Pulmonary artery endothelial cell (primary cell): ENCODE measurements at regions not wholly inside any gene's neighbourhood (a gene's known extent, or its start where the extent isn't known, plus 50 kb on each side); places are given as distances from the start of the nearest gene placed in this dataset.

Source experiments
- DNase-seq: peaks from one replicate; pipeline ENCODE4 v3.0.0-alpha.2; 2011; ENCODE audit warnings: low read depth, low spot score

DNA sequence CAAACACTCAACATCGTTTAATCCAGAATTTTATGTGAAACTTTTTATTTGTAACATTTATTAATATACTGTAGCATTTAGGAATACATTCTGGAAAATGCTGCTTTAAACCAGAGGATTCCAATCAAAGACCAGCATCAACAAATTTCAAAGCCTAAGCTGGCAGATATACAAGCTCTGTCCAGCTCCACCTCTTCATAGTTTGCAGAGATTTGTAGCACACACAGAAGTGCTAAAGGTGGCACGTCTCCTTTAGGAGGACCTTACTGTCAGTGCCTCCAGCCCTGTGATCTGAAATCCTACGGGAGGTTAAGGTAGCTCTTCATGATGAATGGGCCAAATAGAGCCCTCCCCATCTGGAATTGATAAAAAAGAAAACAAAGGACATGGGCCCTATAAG, 329.7 kb upstream of the NECTIN3 start:
- DNase-seq, result no peak

DNA sequence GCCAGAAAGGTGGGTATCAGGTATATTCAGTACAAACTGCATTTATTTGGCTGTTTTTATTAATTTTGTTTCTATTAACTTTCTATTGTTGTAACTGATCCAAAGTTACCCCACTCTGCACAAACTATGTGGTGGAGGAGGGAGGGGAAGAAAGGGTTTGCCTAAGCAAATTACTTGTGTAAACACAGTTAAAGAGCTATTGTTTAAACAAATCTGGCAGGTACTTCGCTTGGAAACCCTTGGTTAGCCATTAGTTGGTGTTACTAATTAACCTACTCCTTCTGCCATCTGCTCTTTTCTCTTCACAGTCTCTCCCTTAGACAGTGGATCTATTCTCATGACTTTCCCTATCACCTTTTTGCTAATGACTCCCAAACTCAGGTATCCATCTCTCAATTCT, 328.4 kb upstream of the NECTIN3 start:
- DNase-seq, result no peak

DNA sequence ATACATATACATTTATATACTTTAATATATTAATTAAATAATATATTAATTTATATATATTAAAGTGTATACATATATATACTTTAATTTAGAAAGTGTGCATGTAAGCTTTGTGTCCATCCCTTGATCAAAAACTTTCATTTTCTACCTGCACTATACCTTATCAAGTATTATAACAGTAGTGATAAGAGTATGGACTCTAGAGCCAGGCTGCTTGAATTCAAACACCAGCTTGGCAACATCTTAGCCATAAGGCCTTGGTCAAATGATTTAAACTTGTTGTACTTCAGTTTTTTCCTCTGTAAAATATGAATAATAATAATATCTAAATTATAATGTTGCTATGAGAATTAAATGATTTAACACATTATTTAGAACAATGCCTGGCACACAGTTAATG, 327.6 kb upstream of the NECTIN3 start:
- DNase-seq, result no peak

DNA sequence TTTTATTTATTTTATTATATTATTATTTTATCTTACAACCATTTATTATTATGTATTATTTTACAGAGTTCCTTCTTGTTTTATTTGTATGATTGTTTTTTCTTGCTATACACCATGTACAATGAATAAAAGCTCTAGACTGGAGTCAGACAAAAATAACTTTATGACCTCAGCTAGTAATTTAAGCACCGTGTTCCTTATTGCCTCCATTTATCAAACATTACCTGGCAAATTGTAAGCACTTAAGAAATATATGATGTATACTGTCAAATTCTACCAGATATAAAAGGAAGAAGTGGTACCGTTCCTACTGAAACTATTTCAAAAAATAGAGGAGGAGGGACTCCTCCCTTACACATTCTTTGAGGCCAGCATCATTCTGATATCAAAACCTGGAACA, 326.9 kb upstream of the NECTIN3 start:
- no peak for DNase-seq

DNA sequence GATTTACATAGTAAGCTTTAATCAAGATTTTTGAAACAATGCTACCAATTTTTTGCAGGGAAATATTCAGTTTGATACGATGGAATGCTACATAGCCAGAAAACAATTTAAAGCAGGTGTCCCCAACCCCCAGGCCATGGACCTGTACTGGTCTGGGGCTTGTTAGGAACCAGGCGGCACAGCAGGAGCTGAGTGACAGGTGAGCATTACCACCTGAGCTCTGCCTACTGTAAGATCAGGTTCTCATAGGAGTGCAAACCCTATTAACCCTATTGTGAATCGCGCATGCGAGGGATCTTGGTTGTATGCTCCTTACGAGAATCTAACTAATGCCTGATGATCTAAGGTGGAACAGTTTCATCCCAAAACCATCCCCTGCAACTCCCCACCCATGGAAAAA, 322.6 kb upstream of the NECTIN3 start:
- no peak for DNase-seq

DNA sequence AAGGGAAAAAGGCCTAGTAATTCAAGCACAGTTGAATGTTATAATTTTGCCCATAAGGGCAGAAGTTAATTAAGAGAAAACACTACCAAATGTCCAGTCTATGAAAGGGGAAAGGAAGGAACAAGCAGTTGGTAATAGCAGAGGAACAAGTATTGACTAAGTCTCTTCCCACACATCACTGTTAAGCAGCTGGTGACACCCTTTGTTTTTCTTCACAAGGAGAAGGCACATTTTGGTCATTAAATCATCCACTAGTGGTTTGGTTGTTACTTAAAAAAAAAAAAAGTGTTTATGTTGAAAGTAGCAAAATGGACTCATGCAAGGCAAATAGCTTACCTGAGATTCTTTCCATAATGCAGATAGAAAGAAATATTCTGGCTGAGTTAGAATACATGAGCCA, 321.4 kb upstream of the NECTIN3 start:
- no peak for DNase-seq

DNA sequence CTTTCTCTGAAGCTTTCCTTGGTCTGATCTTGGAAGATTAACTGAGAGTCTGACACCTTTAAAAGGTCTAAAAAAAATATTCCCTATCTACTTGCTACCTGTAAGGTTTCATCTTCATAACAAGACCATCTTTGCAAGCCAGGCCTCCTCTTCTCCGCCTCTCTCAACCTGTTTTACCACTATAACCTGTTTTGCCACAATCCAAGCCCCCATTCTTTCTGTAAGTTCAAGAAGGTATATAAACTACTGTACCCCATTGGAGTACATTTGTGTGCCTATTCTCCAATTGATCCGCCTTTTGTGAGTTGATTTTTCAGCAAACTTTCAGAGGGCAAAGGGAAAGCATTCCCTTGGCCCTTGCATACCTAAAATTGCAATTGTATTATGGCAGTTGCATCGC, 319.3 kb upstream of the NECTIN3 start:
- no peak for DNase-seq

DNA sequence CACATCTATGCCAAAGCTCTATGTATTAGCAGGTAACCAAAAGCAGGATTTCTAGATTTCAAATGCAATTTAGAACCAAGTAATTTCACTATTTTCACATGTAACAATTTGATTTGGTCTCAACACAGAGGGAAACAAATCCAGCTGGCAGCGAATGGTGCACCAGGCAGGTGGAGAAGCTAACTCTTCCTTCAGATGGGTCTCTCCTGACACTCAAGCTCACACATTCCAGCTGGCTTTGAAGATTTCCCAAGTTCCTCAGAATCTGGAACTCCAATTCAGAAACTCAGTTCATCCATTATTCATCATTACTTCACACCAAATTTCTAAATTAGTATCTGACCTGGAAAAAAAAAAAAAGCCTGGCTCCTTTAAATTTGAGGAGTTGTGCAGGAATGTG, 318.1 kb upstream of the NECTIN3 start:
- DNase-seq, result no peak

DNA sequence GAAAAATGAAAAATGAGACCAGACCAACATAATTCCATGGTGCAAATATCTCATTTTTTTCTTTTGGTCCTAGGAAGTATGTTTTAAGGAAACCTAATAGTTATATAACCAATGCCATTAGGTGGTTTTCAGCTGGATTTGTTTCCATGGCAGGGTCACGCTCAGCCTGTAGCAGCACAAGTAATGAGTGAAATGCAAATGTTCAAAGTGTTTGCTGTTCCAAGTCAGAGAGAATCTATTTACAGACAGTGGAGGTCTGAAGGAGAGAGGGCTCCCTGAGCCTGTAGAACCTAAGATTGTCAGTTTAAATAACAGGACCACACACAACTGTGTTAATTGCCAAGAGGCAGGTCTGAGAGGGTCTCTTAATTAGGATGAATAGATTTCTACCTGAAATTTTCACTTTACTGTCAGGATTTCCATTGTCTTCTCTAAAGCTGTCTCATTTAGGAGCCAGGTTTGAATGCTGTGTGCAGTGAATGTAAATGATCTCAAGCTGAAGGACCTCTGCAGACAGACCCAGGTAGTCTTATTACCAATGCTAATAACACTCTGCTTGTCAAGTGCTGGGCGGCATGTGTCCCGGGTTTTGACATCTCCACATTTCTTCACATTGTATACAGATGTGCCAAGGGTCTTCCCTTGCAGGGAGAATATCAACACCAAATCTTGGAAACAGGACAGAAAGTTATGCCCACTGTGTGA, 317.3 kb upstream of the NECTIN3 start:
- DNase-seq, result no peak

DNA sequence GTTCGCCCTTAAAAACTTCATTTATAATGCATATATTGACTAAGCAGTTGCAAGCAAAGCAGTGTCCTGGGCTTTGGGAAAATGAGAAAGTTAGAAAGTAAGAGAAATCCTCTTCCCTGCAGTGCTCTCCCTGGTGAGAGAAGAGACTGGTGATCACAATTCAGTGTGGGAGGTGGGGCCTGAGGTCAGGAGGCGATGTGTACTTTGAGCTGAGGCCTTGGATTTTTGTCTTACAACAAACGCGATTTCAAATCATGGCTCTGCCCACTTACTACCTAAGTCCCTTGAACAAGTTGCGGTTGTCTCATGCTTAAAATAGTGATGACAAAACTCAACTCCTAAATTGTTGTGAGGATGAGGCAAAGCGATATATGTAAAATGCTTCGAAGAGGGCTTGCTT, 316.3 kb upstream of the NECTIN3 start:
- no peak for DNase-seq

DNA sequence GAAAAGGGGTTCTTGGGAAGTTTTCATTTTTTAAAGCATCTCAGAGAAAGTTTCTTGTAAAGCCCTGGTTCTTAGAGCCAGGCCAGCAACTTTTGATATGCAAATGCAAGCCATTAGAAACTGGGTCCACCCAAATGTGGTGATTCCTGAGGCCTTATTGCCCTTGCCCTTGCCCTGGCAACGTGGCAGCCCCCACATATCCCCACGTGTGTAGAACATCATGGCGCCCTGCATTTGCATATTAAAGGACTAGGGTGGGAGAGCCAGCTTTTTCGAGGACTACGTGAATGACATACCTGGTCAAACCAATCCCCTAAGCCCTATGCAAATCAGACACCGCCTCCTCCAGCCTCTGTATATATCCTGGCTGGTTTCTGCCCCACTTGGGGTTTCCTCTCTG, 314.9 kb upstream of the NECTIN3 start:
- no peak for DNase-seq

DNA sequence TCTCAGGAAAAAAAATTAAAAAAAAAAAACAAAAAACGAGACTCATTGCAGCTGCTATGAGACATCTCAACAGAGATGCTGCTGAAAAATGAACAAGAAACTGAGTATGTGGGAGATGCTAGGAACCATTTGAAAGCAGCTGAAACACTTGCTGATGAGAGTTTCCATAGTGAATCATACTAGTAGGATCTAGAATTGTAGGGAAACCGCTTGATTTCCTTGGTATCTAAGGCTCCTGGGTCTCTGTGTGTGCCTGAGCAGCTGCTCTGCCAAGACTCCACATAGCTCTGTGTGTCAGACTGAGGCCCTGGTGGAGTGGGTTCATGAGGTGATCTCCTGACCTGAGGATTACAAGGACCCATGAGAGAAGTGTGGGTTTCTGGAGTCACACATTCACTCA, 313.4 kb upstream of the NECTIN3 start:
- DNase-seq, result no peak

DNA sequence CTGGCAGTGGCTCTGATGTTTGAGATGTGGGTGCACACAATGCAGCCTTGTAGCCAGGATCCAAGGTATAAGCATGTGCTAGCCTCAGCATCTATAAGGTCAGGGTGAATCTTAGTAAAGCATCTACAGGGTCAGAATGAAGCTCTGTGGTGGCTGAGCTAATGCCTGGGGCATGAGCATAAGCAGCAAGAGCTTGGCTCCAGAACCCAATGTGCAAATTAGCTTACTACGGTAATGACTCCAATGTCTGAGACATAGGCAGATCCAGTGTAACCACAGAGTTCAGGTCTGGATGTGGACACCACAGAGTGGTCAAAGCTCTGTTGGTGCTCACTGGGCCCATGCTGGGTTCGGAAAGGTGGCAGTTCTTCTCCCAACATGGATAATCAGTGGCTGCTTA, 304.5 kb upstream of the NECTIN3 start:
- no peak for DNase-seq

DNA sequence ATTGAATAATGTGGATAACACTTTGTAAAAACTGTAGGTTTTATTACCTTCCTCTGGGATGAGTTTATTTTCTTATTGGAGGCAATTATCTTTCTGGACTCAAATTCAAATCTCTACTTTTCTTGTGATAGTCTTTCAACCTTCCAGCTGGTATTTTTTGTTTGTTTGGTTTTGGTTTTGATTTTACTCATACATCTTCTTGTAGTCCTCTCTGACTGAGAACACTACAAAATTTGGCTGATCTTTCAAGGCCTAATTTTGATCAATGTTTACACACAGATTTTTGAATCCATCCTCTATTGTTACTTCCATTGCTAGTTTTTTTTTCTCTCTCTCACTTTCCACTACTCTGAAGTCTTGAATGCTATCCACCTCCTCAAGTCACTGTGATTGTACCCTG, 303.8 kb upstream of the NECTIN3 start:
- DNase-seq, result no peak

DNA sequence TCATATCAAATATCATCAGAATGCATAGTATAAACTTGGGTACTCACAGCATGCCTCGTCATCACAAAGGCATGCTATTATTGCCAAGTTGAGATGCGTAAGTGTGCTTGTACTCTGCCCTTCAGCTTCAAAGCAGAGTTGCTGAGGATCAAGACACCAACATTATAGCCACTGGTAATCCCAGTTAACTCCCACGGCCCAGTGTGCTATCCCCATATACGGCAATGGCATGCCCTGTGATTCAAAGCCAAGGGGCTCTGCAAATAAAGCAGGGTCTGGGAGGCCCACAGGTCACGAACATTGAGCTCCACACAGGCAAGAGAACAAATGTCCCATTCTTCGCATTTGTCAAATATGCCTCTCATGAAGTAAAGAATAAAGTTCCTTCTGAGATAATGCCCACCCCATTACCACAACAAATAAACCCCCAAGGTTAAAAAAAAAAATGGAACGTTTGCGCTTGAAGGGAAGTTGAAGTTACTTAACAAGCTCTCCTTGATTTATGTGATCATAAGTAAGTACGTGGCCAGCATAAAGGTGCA, 298.1 kb upstream of the NECTIN3 start:
- no peak for DNase-seq

DNA sequence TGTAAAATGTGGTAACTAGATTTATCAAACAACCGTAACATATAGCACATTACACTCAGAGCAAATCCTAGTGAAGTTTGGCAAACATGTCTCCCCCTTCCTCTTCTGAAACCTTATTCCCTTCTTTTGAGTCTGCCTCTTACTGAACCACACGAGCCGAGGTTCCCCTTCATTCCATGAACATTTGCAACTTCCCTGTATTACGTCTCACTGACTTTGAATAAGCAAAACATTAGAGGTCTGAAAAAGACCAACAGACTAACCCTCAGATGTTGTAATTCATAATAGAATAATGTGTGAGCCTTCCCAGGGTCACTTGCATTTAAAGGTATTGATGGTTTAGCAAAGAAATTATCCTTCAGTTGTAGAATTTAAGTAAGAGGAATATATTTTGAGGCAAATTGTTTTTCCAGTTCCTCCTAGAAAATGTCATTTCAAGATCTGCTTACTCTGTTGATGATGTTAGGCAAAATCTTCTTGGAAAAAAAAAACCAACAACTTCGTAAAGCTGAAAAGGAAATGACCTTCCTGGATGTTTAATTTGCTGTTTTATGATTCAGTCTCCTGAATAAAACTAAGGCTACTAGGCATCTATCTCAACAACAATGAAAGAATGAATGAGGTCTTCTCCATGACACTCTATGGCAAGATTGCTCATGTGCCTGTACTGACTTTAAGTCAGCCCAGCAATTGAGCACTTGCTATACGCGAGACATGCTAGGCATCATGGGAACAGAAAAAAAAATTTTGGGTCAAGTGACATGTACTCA, 296.9 kb upstream of the NECTIN3 start:
- no peak for DNase-seq

DNA sequence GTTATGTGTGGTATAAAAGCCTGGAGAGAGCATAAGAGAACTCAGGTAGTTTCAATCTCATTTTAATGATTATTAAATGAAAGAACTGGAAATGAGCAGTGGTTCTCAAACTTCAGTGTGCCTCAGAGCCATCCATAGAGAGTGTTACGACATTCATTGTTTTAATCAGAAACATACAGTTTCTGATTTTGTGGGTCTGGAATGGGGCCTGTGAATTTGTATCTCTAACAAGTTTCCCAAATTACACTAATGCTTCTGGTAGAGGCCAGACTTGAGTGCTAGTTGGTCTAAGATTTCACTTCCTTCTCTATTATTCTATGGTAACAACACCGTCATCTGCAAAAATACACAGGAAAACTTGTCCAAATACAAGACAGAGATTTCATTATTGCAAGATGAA, 292.0 kb upstream of the NECTIN3 start:
- DNase-seq, result no peak

DNA sequence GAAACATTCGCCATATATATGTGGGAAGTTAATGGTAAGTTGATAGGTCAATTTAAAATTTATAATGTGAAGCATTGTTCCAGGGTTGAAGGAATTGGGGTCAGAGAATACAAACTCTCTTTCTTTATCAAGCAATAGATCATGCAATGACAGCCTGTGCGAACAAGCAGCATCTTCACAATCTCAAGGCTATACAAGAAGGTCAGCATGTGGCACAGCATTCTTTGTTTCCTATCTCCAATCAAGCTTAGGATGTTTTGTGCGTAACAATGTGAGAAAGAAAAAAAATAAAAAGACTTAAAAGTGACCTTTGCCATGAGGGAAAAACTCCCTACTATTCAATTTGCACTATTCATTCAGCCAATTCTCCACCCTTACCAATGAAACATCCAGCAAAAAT, 288.1 kb upstream of the NECTIN3 start:
- no peak for DNase-seq

DNA sequence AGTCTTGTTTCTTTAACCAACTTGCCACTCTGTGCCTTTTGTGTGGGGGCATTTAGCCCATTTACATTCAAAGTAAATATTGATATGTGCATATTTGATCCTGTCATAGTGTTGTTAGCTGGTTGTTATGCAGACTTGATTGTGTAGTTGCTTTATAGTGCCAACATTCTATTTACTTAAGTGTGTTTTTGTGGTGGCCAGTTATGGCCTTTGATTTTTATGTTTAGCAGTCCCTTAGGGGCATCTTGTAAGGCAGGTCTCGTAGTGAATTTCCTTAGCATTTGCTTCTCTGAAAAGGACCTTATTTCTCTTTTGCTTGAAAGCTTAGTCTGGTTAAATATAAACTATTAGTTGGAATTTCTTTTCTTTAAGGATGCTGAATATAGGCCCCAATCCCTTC, 282.8 kb upstream of the NECTIN3 start:
- DNase-seq, result no peak

DNA sequence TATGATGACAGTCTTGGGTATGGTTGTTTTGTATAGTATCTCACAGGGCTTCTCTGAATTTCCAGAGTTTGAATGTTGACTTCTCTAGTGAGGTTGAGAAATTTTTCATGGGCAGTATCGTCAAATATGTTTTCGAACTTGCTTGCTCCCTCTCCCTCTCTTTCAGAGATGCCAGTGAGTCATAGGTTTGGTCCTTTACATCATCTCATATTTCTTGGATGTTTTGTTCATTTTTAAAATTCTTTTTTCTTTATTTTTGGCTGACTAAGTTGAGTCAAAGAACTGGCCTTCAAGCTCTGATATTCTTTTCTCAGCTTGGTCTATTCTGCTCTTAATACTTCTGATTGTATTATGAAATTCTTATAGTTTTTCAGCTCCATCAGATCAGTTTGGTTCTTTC, 282.3 kb upstream of the NECTIN3 start:
- DNase-seq, result no peak

DNA sequence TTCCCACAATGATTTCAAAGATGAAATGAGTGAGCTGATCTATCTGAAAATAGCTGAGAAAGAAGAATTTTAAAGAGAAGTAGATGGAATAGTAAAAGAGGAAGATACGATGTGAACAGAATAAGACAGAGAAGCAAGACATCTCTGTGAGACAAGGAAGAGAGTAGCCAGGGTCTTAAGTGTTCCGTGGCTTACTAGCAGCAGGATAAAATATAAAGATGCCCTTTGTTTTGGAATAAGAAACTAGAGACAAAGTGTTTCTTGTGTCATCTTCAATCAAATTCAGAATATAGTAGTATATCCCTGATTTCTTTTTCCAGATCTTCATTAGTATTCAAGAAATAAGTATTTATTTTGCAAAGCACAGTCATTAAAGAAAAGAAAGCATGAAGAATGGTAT, 281.0 kb upstream of the NECTIN3 start:
- no peak for DNase-seq

DNA sequence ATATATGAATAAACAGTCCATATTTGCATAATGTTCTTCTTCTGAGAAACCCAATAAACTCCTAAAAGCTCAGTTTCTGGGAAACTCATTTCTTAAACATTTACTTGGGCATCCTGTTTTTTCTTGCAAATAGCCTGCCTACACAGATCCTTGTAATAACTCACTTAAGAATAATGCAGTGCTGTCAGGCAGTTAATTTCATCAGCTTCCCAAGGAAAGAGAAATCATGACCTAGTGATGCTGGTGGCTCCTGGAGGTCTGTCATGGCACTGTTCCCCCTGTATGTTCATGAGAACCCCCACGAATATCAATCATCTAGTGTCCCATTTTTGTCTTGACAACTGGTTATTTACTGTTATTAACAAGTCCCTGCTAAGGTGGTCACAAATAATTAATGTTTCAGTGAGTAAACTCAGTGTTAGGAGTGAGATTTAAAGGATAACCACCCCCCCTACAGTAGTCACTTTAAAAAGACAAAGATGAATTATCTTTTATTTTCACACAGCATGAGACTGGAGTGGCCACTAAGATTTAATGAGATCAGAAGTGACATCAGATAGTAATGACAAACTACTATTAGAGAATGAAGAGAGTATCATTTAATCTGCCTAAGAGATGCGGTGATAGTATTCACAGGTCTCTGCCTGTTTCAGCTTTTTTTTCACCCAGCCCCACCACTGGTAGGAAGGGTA, 279.5 kb upstream of the NECTIN3 start:
- no peak for DNase-seq

DNA sequence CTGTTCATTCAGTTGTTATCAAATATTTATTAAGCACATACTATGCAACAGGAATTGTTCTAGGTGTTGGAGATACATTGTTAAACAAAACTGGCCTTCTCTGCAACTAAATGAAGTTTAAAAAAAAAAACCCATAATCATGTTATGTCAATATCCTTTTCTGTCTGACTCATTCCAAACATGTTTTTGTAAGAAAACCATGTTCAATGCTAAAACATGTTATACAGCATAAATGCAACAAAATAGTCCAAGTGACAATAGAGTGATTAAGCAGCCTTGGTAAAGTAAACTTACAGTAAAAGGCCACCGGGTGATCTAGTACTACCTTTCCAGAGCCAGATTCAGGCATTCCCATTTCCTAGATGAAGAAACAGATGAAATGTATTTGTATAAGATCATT, 278.0 kb upstream of the NECTIN3 start:
- no peak for DNase-seq
